IMR-90 (cell line): ENCODE measurements at regions not wholly inside any gene's neighbourhood (a gene's known extent, or its start where the extent isn't known, plus 50 kb on each side); places are given as distances from the start of the nearest gene placed in this dataset.

Experiments
- ATAC-seq: fragments of 200-7000 bp; cut with Tn5 transposase; 2 replicates; pipeline ENCODE4 v1.9.1; 2020; ENCODE audit warnings: low read depth, mild to moderate bottlenecking, moderate library complexity
- BruUV-seq: library from RNA; stranded (reverse); fragments of 400-500 nt; replicated peaks from 2 replicates; lab custom pipeline; 2021; lab: Mats Ljungman, UMichigan
- CTCF ChIA-PET: fragments of 300-600 bp; formaldehyde crosslinking; extraction: SDS; loops from one replicate; lab custom pipeline; 2021; ENCODE audit warnings: antibody characterized with exemption; lab: Yijun Ruan, JAX
- POLR2A ChIA-PET: fragments of 300-600 bp; sonication (Branson Sonifier 250); formaldehyde crosslinking; loops from one replicate; lab custom pipeline; 2022; ENCODE audit warnings: antibody characterized with exemption; ENCODE audit not compliant: unreplicated experiment; lab: Charles Lee
- DNase-seq: peaks from one replicate; pipeline ENCODE4 v3.0.0; 2013
- H2AFZ ChIP-seq: replicated peaks from 2 replicates; pipeline ENCODE3; 2013; ENCODE audit warnings: low read length, mild to moderate bottlenecking; ENCODE audit not compliant: poor library complexity
- H2AK5ac ChIP-seq: 2 replicates; pipeline ENCODE4 v1.6.1; 2013; ENCODE audit warnings: low read depth, low read length, inconsistent platforms
- H2AK9ac ChIP-seq: replicated peaks from 2 replicates; pipeline ENCODE3; 2013; ENCODE audit warnings: mild to moderate bottlenecking, low read depth, low read length, moderate library complexity; ENCODE audit not compliant: poor library complexity
- H2BK120ac ChIP-seq: 2 replicates; pipeline ENCODE4 v1.6.1; 2013; ENCODE audit warnings: low read depth, low read length, inconsistent platforms
- H2BK15ac ChIP-seq: 3 replicates; pipeline ENCODE4 v1.6.1; 2013; ENCODE audit warnings: low read depth, low read length, inconsistent platforms
- H2BK20ac ChIP-seq: 2 replicates; pipeline ENCODE4 v1.6.1; 2013; ENCODE audit warnings: low read depth, mild to moderate bottlenecking, inconsistent platforms, low read length, moderate library complexity
- H2BK5ac ChIP-seq: 2 replicates; pipeline ENCODE4 v1.6.1; 2013; ENCODE audit warnings: mild to moderate bottlenecking, low read depth, low read length, inconsistent platforms; ENCODE audit not compliant: poor library complexity, severe bottlenecking
- H3K14ac ChIP-seq: replicated peaks from 2 replicates; pipeline ENCODE4 v1.6.1; 2013; ENCODE audit warnings: low read depth, low read length, inconsistent platforms
- H3K18ac ChIP-seq: 2 replicates; pipeline ENCODE4 v1.6.1; 2013; ENCODE audit warnings: low read depth, low read length, control low read depth
- H3K23ac ChIP-seq: 2 replicates; pipeline ENCODE4 v1.6.1; 2013; ENCODE audit warnings: low read depth, low read length, inconsistent platforms
- H3K27ac ChIP-seq: 2 replicates; pipeline ENCODE4 v1.5.1; 2013; ENCODE audit warnings: mild to moderate bottlenecking, control low read depth, low read length; ENCODE audit not compliant: insufficient read depth
- H3K27me3 ChIP-seq: 2 replicates; pipeline ENCODE4 v1.6.1; 2013; ENCODE audit warnings: low read length; ENCODE audit not compliant: control insufficient read depth, insufficient read depth
- H3K36me3 ChIP-seq: 2 replicates; pipeline ENCODE4 v1.6.1; 2013; ENCODE audit warnings: low read length, mixed read lengths; ENCODE audit not compliant: control insufficient read depth, insufficient read depth
- H3K4ac ChIP-seq: 2 replicates; pipeline ENCODE4 v1.6.1; 2013; ENCODE audit warnings: low read depth, low read length, inconsistent platforms
- H3K4me1 ChIP-seq: 2 replicates; pipeline ENCODE4 v1.6.1; 2013; ENCODE audit warnings: low read length, mixed read lengths; ENCODE audit not compliant: control insufficient read depth, insufficient read depth
- H3K4me2 ChIP-seq: 2 replicates; pipeline ENCODE4 v1.6.1; 2013; ENCODE audit warnings: low read depth, mild to moderate bottlenecking, control low read depth, low read length, moderate library complexity
- H3K4me3 ChIP-seq: 2 replicates; pipeline ENCODE4 v1.5.1; 2013; ENCODE audit warnings: low read depth, mild to moderate bottlenecking, control low read depth, low read length, moderate library complexity; ENCODE audit not compliant: insufficient read depth
- H3K56ac ChIP-seq: 2 replicates; pipeline ENCODE4 v1.6.1; 2013; ENCODE audit warnings: low read length, inconsistent platforms; ENCODE audit not compliant: insufficient read depth; ENCODE audit errors: extremely low read depth
- H3K79me1 ChIP-seq, 2 experiments: 2 replicates each; pipeline ENCODE4 v1.6.1; 2013; ENCODE audit warnings: low read length in 2 of 2, inconsistent platforms in 1 of 2, low read depth in 1 of 2
- H3K9ac ChIP-seq: 2 replicates; pipeline ENCODE4 v1.6.1; 2013; ENCODE audit warnings: low read depth, low read length, control low read depth
- H3K9me1 ChIP-seq: 2 replicates; pipeline ENCODE4 v1.6.1; 2013; ENCODE audit warnings: low read length, inconsistent platforms; ENCODE audit not compliant: insufficient read depth
- H3K9me3 ChIP-seq: 2 replicates; pipeline ENCODE4 v1.6.1; 2013; ENCODE audit warnings: low read length; ENCODE audit not compliant: control insufficient read depth, insufficient read depth
- H4K20me1 ChIP-seq: 2 replicates; pipeline ENCODE4 v1.6.1; 2013; ENCODE audit warnings: low read length, inconsistent platforms; ENCODE audit not compliant: insufficient read depth
- H4K5ac ChIP-seq: 2 replicates; pipeline ENCODE4 v1.6.1; 2013; ENCODE audit warnings: mild to moderate bottlenecking, low read depth, low read length, control low read depth
- H4K8ac ChIP-seq, 2 experiments: 2 replicates each; pipeline ENCODE4 v1.6.1; 2013; ENCODE audit warnings: low read depth in 2 of 2, low read length in 2 of 2, control low read depth in 1 of 2, inconsistent platforms in 1 of 2
- H4K91ac ChIP-seq: 2 replicates; pipeline ENCODE4 v1.6.1; 2013; ENCODE audit warnings: low read depth, low read length, inconsistent platforms; ENCODE audit not compliant: insufficient read depth
- CTCF ChIP-seq: conservative IDR thresholded peaks from 2 replicates; pipeline ENCODE4 v1.5.1; 2012; ENCODE audit warnings: mild to moderate bottlenecking, low read depth, low read length, improper control_type of control experiment
- RAD21 ChIP-seq: IDR thresholded peaks from 2 replicates; pipeline ENCODE4 v1.6.1; 2012; ENCODE audit warnings: low read length, improper control_type of control experiment
- SMC3 ChIP-seq: fragments of 150-350 bp; IDR thresholded peaks from 2 replicates; pipeline ENCODE4 v1.6.1; 2016; ENCODE audit warnings: low read depth, mild to moderate bottlenecking, antibody characterized with exemption, low read length, moderate library complexity
- WGBS, 2 experiments: methylation state at CpG; one replicate each; pipeline versions ENCODE4 v1.1.5 to v1.1.7; 2013; ENCODE audit warnings: missing lambda C conversion rate in 2 of 2; ENCODE audit not compliant: insufficient read length in 1 of 2; ENCODE audit errors: extremely low coverage in 2 of 2; 5-methylcytosine and 5-hydroxymethylcytosine counted together
- dilution Hi-C: fragments of 300-500 bp; cut with HindIII; formaldehyde crosslinking; loops from one replicate; pipeline ENCODE4 v1.14.3; 2018; ENCODE audit warnings: low sequenced_read_pairs; ENCODE audit not compliant: unreplicated experiment
- in situ Hi-C: fragments of 300-500 bp; cut with MboI; formaldehyde crosslinking; loops from 3 replicates; pipeline ENCODE4 v1.14.3; 2019; ENCODE audit warnings: low sequenced_read_pairs, inconsistent platforms, mixed read lengths
- intact Hi-C: fragments of 100-400 bp; cut with micrococcal nuclease; formaldehyde crosslinking; loops from 2 replicates; pipeline ENCODE4 v1.10.0; 2022
- TF ChIP-seq, protein P1 (sequence below): fragments of 150-350 bp; IDR thresholded peaks from 2 replicates; pipeline ENCODE4 v1.6.1; 2016; ENCODE audit warnings: low read depth, mild to moderate bottlenecking, low read length, moderate library complexity, borderline replicate concordance

DNA sequence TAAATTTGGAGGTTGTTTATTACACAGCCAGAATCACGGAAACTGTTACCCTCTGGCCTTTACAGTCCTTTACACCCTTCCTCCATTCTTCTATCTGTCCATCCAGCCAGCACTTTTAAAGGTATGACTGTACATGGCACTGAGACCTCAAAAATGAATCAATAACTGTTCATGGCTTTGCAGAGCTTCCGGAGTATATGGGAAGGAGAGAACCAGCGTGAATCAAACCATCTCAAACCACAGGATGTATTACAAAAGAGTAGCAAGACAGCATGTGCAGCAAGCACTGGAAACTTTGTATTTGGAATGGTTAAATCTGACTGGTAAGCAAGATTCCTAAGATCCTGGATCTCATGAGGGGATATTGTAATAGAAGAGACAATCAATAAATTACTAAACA lies 228.5 kb upstream of the CASK start:
- Histone ChIP-seq H3K79me1 (no peaks in the 10 kb centered on the region), H2BK5ac (no peak overlapping the region), H3K9ac (no peak overlapping the region), H3K18ac (no peak overlapping the region), H3K4me2 (no peak overlapping the region), H3K36me3 (no peaks in the 10 kb centered on the region), H3K9me3 (no peaks in the 10 kb centered on the region), H2BK120ac (no peak overlapping the region), H4K5ac (no peak overlapping the region), H2AFZ (no peak overlapping the region), H3K23ac (no peak overlapping the region), H3K4me1 (no peaks in the 10 kb centered on the region), H3K14ac (no peak overlapping the region), H4K91ac (no peak overlapping the region), H2BK20ac (no peak overlapping the region), H2BK15ac (no peak overlapping the region), H4K8ac (no peak overlapping the region), H4K20me1 (no peaks in the 10 kb centered on the region), H3K9me1 (no peaks in the 10 kb centered on the region), H3K56ac (no peak overlapping the region), H2AK5ac (no peak overlapping the region), H2AK9ac (no peak overlapping the region), H3K4me3 (no peak overlapping the region), H3K27ac (no peak overlapping the region), H3K4ac (no peak overlapping the region), H3K27me3 (peaks cover 8% of the 10 kb centered on the region)
- POLR2A ChIA-PET, result no interaction called here
- dilution Hi-C loops, result no loop called here
- WGBS, 2 experiments, result no CpG with 5 or more reads among the region's 3 CpGs
- no peak for TF ChIP-seq CTCF
- TF ChIP-seq RAD21, result no peak
- TF ChIP-seq, protein P1, sequence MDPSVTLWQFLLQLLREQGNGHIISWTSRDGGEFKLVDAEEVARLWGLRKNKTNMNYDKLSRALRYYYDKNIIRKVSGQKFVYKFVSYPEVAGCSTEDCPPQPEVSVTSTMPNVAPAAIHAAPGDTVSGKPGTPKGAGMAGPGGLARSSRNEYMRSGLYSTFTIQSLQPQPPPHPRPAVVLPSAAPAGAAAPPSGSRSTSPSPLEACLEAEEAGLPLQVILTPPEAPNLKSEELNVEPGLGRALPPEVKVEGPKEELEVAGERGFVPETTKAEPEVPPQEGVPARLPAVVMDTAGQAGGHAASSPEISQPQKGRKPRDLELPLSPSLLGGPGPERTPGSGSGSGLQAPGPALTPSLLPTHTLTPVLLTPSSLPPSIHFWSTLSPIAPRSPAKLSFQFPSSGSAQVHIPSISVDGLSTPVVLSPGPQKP, result no peak
- TF ChIP-seq SMC3, result no peak
- intact Hi-C loops, result no loop called here
- ATAC-seq (no peak), DNase-seq (no peak)
- CTCF ChIA-PET, result interaction anchor here (1.0 kb wide), 1 partner anchor 16 kb away, joined by 4 read pairs; no protein-coding TSS in a partner anchor
- no TSS peak for BruUV-seq
- in situ Hi-C loops, result no loop called here
